ENCODE measurements at regions not wholly inside any gene's neighbourhood (a gene's known extent, or its start where the extent isn't known, plus 50 kb on each side); places are given as distances from the start of the nearest gene placed in this dataset.

GRCh38 chr1:82162486-82163420 is 362.0 kb downstream of the ADGRL2 start:
- no peak for TF ChIP-seq POLR2AphosphoS5 (IDR thresholded peaks at IDR 0.05; ENCODE audit: borderline replicate concordance, low read depth, low read length)
- TF ChIP-seq EZH2 (IDR thresholded peaks at IDR 0.05), result no peak

Data from SK-N-MC (cell line).